NCI-H1930 (cell line): ENCODE measurements at regions not wholly inside any gene's neighbourhood (a gene's known extent, or its start where the extent isn't known, plus 50 kb on each side); places are given as distances from the start of the nearest gene placed in this dataset.

Experiments
- DNase-seq, 2 experiments: peaks; one replicate each; lab custom pipeline; 2025; lab: John Stamatoyannopoulos, UW

GRCh38 chr2:14336759-14337382 lies 295.6 kb upstream of the LRATD1 start:
- DNase-seq: no peak

- DNase-seq: no peak
Measured at GRCh38 chr2:14340703-14341102, 291.8 kb upstream of the LRATD1 start.

- no peak for DNase-seq
Measured at GRCh38 chr2:14342313-14342712, 290.2 kb upstream of the LRATD1 start.

GRCh38 chr2:14344355-14344754 lies 288.2 kb upstream of the LRATD1 start:
- DNase-seq: no peak

- no peak for DNase-seq
Measured at GRCh38 chr2:14348247-14348646, 284.3 kb upstream of the LRATD1 start.

GRCh38 chr2:14350856-14351255 lies 281.7 kb upstream of the LRATD1 start:
- DNase-seq: no peak

- DNase-seq: no peak
Measured at GRCh38 chr2:14352067-14352466, 280.4 kb upstream of the LRATD1 start.

GRCh38 chr2:14354231-14354630 lies 278.3 kb upstream of the LRATD1 start:
- no peak for DNase-seq

- no peak for DNase-seq
Measured at GRCh38 chr2:14355102-14355501, 277.4 kb upstream of the LRATD1 start.

GRCh38 chr2:14358339-14358738 lies 274.2 kb upstream of the LRATD1 start:
- no peak for DNase-seq

GRCh38 chr2:14358774-14359173 lies 273.7 kb upstream of the LRATD1 start:
- DNase-seq: no peak

GRCh38 chr2:14363137-14363536 lies 269.4 kb upstream of the LRATD1 start:
- DNase-seq: no peak

- DNase-seq: no peak
Measured at GRCh38 chr2:14363976-14364375, 268.5 kb upstream of the LRATD1 start.

GRCh38 chr2:14364471-14364870 lies 268.0 kb upstream of the LRATD1 start:
- no peak for DNase-seq

GRCh38 chr2:14385043-14385442 lies 247.5 kb upstream of the LRATD1 start:
- DNase-seq: no peak

- no peak for DNase-seq
Measured at GRCh38 chr2:14387332-14387731, 245.2 kb upstream of the LRATD1 start.

- DNase-seq: no peak
Measured at GRCh38 chr2:14388724-14389123, 243.8 kb upstream of the LRATD1 start.

- no peak for DNase-seq
Measured at GRCh38 chr2:14396533-14397083, 235.9 kb upstream of the LRATD1 start.

GRCh38 chr2:14398641-14399040 lies 233.9 kb upstream of the LRATD1 start:
- DNase-seq: no peak

- peak in 1 of 2 experiments; percentile 9 for DNase-seq
Measured at GRCh38 chr2:14401873-14402272, 230.6 kb upstream of the LRATD1 start.

- DNase-seq: no peak
Measured at GRCh38 chr2:14408695-14409094, 223.8 kb upstream of the LRATD1 start.

- no peak for DNase-seq
Measured at GRCh38 chr2:14417551-14417950, 215.0 kb upstream of the LRATD1 start.

- DNase-seq: no peak
Measured at GRCh38 chr2:14418115-14418514, 214.4 kb upstream of the LRATD1 start.

- DNase-seq: no peak
Measured at GRCh38 chr2:14420851-14421250, 211.7 kb upstream of the LRATD1 start.
